Right ventricle myocardium inferior (tissue), 1 donor: ENCODE measurements at regions not wholly inside any gene's neighbourhood (a gene's known extent, or its start where the extent isn't known, plus 50 kb on each side); places are given as distances from the start of the nearest gene placed in this dataset.
A peak's percentile ranks its signal among the peaks of the same experiment; 100 is the strongest.

Source experiments
- ATAC-seq: fragments of 200-7000 bp; cut with Tn5 transposase; one replicate; pipeline ENCODE4 v1.9.1; 2020; ENCODE audit warnings: mild to moderate bottlenecking, moderate library complexity
- DNase-seq: peaks from one replicate; pipeline ENCODE4 v3.0.0; 2021; ENCODE audit errors: missing footprints
- intact Hi-C: fragments of 100-400 bp; cut with DNase I; formaldehyde crosslinking; loops from one replicate; pipeline ENCODE4 v1.11.0; 2022
- donor health status: DM: no; HTN: yes; CAD: no; lungs with severe emphysema.

GRCh38 chr2:7666596-7667259 is 749.5 kb downstream of the RNF144A start:
- ATAC-seq (no peak), DNase-seq (no peak)
- intact Hi-C loops = no loop called here

GRCh38 chr2:7667260-7667757 is 750.1 kb downstream of the RNF144A start:
- intact Hi-C loops = no loop called here
- no peak for ATAC-seq
- no peak for DNase-seq

- intact Hi-C loops = no loop called here
- DNase-seq = peak; percentile 79
- ATAC-seq = peak; percentile 97
Observed at GRCh38 chr2:7670905-7671641, 753.9 kb downstream of the RNF144A start.

GRCh38 chr2:7672027-7672684 is 754.9 kb downstream of the RNF144A start:
- ATAC-seq = no peak
- DNase-seq = no peak
- intact Hi-C loops = no loop called here

DNA sequence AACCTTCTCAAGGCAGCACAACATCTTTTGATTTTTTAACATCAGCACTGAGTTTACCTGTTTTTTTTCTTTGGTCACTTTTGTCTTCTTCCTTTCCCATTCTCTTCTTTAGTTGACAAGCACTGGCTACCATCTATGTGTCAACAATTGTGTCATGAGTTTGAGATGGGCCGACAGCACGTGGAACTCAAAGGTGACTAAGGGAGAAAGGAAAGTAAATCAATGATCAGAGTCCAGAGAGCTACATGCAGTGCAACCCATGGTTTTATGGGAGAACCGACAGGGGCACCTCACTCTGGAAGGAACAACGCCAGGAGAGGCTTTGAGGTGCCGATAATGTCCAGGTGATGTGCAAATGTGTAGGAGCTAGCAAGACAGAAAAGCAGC is 755.5 kb downstream of the RNF144A start:
- intact Hi-C loops = no loop called here
- ATAC-seq (no peak), DNase-seq (no peak)

- DNase-seq (no peak), ATAC-seq (no peak)
- intact Hi-C loops = no loop called here
Observed at GRCh38 chr2:7673101-7673500, 755.9 kb downstream of the RNF144A start.

DNA sequence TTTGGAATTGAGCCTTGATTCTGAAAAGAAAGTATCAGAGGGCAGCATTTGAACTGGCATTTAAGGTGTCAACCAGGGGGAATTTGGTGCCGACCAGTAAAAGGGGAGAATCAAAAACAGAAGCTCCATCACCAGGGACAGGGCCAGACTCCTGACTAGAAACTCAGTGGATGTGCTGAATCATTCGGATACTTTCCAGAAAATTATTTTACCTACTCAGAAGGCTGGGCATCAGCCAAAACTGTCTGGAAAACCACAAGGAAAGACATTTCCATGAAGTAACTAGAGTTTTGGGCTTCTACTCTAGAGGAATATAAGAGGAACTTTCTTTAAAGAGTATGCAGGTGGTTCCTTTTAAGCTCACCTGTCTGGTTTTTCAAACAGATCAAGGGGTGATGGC is 756.6 kb downstream of the RNF144A start:
- ATAC-seq (no peak), DNase-seq (no peak)
- intact Hi-C loops = no loop called here

DNA sequence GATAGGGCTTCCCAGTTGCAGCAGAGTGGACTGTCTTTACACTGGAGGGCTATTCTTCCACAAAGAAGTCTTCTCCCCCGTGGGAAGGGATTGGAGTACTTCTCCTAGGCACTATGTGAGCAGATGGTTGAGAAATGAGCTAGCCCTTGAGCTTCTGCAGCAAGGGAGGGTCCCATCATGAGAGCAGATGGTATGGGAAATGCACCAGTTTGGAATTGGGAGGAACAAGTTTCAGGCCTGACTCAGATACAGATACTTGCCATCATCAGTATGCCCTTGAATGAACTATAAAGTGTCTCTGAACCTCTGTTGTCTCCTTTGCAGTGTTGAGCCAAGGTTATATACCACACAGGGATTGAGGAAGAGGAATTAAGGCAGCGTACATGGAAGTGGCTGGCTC is 757.4 kb downstream of the RNF144A start:
- ATAC-seq (no peak), DNase-seq (no peak)
- intact Hi-C loops = no loop called here

DNA sequence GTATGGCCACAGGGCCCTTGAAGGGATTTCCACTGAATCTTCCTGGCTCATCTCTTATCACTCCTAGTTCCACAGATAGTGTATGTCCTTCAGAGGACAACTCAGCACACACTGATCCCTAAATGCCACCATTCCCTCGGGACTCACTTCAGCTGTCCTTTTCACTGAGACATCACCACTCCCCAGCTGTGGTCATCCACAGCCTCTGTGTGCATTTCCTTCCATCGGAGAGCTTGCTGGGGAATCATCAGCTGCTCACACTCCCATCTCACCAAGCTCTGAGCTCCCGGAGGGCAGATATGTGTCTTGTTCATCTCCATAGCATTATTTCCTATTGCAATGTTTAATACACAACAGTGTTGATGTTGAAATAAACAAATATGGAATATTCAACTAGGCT is 759.5 kb downstream of the RNF144A start:
- intact Hi-C loops = no loop called here
- no peak for ATAC-seq
- DNase-seq = no peak

DNA sequence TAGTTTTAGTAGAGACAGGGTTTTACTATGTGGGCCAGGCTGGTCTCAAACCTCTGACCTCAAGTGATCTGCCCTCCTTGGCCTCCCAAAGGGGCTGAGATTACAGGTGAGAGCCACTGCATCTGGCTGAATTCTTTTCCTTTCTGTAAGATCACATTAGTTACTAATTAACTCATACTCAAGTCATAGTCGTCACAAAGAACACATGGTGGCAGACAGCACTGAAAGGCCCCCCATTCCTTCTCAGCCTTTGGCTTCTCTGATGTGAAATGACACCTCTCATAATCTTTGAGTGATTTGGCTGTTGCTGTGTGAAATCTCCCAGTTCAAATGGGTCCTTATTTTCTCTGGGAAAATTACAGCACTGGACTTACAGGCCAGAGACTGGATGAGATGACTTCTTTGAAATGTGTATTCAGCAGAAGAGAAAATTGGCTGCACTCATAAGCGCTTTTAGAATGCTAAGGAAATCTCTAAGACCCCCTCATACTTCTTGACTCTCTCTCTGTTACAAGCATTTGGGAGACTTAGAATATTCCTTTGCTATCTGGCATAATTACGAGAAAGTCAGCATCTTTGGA is 764.8 kb downstream of the RNF144A start:
- no peak for DNase-seq
- no peak for ATAC-seq
- intact Hi-C loops = no loop called here

DNA sequence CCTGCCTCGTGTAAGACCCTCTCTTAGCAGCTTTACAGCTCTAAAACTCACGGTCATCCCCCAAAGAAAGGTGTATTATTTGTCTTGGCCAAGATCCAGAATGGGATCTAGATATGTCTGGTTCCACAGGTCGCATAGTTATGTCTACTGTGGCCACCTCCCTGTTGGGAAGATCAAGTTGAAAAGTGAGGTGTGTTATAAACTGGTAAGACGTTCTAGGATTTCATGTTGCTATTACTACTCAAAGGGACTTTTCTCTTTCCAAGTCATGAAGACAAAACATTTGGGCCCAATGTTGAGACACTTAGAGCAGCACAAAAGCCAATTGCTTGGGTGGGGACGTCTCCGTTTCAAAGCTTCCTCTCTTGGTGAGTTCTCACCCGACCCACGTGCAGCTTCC is 766.0 kb downstream of the RNF144A start:
- DNase-seq (no peak), ATAC-seq (no peak)
- intact Hi-C loops = no loop called here

GRCh38 chr2:7683708-7684107 is 766.5 kb downstream of the RNF144A start:
- ATAC-seq (no peak), DNase-seq (no peak)
- intact Hi-C loops = no loop called here

GRCh38 chr2:7685342-7686015 is 768.3 kb downstream of the RNF144A start:
- ATAC-seq = no peak
- intact Hi-C loops = no loop called here
- DNase-seq = no peak

DNA sequence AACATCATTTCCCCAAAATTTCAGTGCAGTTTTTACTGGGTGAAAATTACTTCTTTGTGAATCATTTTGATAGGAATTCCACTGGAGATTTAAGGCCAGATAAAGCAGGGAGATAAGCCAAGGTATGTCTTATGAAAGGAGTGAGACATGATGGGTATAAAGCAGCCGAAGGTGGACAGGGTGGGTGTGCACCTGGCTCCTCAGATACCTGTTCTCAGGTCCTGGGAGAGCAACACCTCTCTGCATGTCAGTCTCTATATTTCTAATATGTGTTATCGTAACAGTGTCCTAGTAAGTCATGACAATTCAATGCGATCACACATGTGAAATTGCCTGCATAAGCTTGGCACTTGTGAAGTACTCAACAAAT is 768.8 kb downstream of the RNF144A start:
- DNase-seq = no peak
- intact Hi-C loops = no loop called here
- ATAC-seq = no peak

DNA sequence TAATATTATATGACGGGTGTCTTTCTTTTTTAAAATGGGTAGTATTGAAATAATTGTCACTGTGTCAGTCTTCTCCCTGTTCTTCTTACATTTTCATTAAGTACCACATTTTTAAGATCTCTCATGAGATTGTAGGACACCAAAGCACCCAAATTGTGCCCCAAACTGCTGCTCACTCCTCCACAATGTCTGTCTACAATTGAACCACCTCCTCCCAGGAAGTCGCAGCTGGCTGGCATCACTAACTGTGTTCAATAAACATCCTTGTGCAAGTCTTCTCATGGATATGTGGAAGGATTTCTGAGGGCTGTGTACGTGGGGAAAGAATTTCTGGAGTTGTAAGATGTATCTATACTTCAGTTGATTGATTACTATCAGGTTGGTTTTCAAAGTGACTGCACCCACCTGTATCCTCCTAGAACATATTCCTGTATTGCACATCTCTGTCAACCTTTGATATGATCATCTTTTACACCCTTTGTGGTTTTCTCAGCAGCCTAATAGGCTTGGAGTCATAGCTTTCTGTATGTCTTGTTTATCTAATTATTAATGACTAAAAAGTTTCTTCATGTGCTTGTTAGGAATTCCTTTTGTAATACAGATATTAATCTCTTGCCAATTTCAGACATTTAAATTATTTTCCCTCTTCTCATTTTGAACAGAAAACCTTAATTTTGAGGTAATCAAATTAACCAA is 774.9 kb downstream of the RNF144A start:
- no peak for ATAC-seq
- intact Hi-C loops = no loop called here
- no peak for DNase-seq

DNA sequence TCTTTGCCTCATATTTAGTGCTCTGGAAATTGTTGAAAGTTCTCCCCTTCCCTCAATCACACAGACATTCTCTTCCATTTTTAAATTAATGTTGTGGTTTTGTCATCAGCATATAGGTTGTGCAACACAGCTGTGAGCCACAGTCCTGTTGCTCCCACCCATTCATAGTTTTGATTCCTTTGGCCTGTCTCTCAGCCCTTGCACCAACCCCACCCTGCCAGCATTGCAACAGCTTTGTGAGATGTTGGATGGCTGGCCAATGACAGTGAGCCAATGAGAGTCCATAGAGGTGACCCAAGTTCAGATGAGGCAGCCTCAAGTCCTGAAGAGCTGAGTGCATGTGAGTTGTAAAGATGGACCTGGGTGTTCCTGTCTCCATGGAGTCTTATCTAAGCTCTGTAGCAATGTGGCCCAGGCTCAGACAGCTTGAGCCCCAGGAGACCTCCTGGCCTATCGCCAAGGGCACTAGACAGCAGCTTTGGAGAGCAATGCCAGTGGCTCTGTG is 775.5 kb downstream of the RNF144A start:
- intact Hi-C loops = no loop called here
- no peak for DNase-seq
- peak; percentile 75 for ATAC-seq

GRCh38 chr2:7693246-7694075 is 776.2 kb downstream of the RNF144A start:
- intact Hi-C loops = no loop called here

More at GRCh38 chr2:7693246-7694075, 776.2 kb downstream of the RNF144A start:
- ATAC-seq (no peak), DNase-seq (no peak)
